ENCODE measurements at regions not wholly inside any gene's neighbourhood (a gene's known extent, or its start where the extent isn't known, plus 50 kb on each side); places are given as distances from the start of the nearest gene placed in this dataset.

DNA sequence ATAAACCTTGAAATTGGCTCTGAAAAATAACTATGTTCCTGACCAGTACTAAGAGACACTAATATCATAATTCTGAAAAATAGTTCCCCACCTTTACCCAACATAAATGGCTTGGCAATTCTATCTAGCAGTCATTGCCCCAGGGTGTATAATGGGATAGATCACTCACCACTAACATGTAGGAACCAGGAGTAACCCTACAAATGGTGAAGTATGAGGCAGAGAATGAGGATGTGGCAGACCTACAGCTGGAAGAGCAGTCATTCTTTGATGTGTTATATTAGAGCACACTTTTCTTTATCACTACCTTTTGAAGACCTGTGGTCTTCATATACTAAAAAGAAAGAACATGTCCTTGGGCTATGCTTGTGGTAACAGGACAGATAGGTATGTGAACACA, 136.5 kb upstream of the SYNDIG1 start:
- TF ChIP-seq, protein P1, sequence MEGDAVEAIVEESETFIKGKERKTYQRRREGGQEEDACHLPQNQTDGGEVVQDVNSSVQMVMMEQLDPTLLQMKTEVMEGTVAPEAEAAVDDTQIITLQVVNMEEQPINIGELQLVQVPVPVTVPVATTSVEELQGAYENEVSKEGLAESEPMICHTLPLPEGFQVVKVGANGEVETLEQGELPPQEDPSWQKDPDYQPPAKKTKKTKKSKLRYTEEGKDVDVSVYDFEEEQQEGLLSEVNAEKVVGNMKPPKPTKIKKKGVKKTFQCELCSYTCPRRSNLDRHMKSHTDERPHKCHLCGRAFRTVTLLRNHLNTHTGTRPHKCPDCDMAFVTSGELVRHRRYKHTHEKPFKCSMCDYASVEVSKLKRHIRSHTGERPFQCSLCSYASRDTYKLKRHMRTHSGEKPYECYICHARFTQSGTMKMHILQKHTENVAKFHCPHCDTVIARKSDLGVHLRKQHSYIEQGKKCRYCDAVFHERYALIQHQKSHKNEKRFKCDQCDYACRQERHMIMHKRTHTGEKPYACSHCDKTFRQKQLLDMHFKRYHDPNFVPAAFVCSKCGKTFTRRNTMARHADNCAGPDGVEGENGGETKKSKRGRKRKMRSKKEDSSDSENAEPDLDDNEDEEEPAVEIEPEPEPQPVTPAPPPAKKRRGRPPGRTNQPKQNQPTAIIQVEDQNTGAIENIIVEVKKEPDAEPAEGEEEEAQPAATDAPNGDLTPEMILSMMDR (IDR thresholded peaks at IDR 0.05; ENCODE audit: extremely low read depth, insufficient read depth, missing control alignments) = no peak
- in situ Hi-C loops (cut with MboI; ENCODE audit: low pct_unique_long_range_greater_than_20kb, low sequenced_read_pairs, unreplicated experiment) = no loop called here
- DNase-seq (ENCODE audit: low spot score) = no peak

DNA sequence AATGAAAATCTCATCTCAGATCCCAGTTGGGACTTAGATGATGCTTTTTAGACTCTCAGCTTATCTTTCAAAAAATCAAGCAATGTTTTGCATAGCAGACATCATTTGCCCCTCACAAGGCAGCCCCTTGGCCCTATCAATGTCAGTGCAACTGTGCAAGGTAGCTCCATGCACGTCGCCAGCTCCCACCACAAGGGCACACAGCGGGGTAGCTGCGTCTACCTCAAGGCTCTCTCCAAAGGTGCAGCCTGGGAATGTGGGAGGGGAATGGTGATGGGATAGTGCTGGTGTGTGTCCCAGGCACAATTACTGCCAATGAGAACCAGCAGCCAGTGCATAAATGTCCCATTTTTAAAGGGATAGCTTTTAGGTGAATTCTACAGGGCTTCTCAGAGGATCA, 137.5 kb upstream of the SYNDIG1 start:
- TF ChIP-seq, protein P1 (IDR thresholded peaks at IDR 0.05; ENCODE audit: extremely low read depth, insufficient read depth, missing control alignments) = no peak
- in situ Hi-C loops (cut with MboI; ENCODE audit: low pct_unique_long_range_greater_than_20kb, low sequenced_read_pairs, unreplicated experiment) = no loop called here
- no peak for DNase-seq (ENCODE audit: low spot score)

DNA sequence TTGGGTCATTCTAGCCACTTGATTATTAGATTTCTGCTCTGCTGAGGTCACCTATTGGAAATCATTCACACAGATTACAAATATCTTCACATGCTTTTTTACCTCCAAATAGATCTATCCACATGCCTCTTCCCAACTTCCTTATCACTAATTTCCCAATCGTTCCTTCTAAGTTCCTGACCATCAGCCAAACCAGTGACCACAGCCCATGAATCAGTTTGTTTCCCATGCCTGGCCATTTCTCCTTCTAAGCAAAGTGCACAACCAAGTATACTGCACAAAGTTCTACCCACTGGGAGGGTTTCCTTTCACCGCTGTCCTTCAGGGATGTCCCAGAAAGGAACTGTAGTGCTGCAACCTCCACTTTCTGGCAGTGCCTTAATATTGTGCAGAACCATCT, 140.5 kb upstream of the SYNDIG1 start:
- in situ Hi-C loops (cut with MboI; ENCODE audit: low pct_unique_long_range_greater_than_20kb, low sequenced_read_pairs, unreplicated experiment) = no loop called here
- no peak for DNase-seq (ENCODE audit: low spot score)
- TF ChIP-seq, protein P1 (IDR thresholded peaks at IDR 0.05; ENCODE audit: extremely low read depth, insufficient read depth, missing control alignments) = no peak

DNA sequence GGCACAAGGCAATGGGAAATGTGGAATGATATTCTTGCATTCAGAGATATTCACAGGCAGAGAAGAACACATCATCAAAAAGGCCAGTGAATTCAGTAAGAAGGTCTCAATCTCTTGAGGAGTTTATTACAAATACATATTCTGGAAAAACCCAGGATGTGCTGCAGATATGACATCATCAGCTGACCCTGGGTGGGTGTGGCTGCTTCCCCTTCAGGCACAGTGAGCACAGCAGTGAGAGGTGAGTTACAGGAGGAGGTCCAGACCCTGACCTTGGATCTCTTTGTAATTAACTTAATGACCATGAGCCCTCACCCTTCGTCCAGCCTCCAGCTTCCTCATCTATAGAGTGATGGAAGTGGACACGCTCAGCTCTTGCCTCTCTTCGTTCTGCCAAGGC, 147.5 kb upstream of the SYNDIG1 start:
- in situ Hi-C loops (cut with MboI; ENCODE audit: low pct_unique_long_range_greater_than_20kb, low sequenced_read_pairs, unreplicated experiment) = no loop called here
- no peak for DNase-seq (ENCODE audit: low spot score)
- TF ChIP-seq, protein P1 (IDR thresholded peaks at IDR 0.05; ENCODE audit: extremely low read depth, insufficient read depth, missing control alignments) = no peak

DNA sequence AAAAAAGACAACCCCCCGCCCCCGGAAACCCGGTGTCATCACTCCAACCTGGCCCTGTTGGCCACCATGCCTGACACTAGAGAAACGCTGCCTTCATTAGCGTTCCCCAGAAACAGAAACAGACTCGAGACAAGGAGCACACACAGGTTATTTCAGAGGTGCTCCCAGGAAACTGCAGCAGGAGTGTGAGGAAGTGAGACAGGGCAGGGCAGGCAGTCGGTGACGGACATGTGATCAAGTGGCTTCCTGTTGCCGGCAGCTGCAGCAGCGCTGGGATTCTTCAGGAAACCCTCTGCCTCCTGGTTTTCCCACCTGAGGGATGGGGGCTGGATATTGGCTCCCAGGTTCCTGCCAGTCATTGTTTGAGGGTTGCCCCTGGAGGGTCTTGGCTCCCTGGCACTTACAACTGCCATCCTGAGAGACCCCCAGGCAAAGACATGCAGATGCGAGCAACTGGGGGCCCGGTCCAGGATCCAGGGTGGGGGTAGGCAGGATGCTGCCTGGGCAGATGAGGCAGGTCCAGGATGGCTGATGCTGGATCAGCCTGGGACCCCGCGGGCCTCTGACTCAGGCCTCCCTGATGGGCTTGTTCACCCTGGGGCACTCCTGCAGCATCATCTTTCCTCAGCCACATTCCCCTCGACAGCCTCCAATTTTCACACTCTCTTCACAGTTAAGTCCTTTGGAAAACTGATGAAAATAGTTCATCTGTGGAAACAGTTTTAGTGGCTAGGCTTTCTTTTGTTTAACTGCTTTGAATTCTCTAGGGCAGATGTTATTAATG, 150.7 kb upstream of the SYNDIG1 start:
- TF ChIP-seq, protein P1 (IDR thresholded peaks at IDR 0.05; ENCODE audit: extremely low read depth, insufficient read depth, missing control alignments) = no peak
- in situ Hi-C loops (cut with MboI; ENCODE audit: low pct_unique_long_range_greater_than_20kb, low sequenced_read_pairs, unreplicated experiment) = no loop called here
- DNase-seq (ENCODE audit: low spot score) = no peak

DNA sequence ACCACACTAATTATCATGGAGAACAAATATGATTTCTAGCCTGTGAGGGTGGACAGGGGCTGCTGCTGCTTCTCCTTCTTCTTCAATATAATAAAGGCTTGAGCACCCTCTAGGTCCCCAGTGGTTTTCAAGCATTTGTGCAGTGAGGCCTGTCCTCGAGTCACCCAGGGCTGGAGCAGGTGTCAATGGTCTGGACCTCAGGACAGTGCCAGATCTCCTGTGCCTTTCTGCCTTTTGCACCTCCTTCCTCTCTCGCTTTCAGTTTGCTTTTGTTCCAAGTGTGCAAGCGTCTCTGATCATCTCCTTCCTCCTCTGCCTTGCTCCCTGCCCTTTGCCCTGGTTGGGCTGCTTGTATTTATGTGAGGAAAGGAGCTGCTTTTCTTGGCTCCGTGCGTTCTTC, 152.2 kb upstream of the SYNDIG1 start:
- TF ChIP-seq, protein P1 (IDR thresholded peaks at IDR 0.05; ENCODE audit: extremely low read depth, insufficient read depth, missing control alignments) = no peak
- DNase-seq (ENCODE audit: low spot score) = no peak
- in situ Hi-C loops (cut with MboI; ENCODE audit: low pct_unique_long_range_greater_than_20kb, low sequenced_read_pairs, unreplicated experiment) = no loop called here

Data from GM13977 (cell line).